WTC11 (cell line): ENCODE measurements at regions not wholly inside any gene's neighbourhood (a gene's known extent, or its start where the extent isn't known, plus 50 kb on each side); places are given as distances from the start of the nearest gene placed in this dataset.

ENCODE experiments used
- ATF2 ChIP-seq: sonication (generic); formaldehyde crosslinking; IDR thresholded peaks from 2 replicates; pipeline ENCODE4 v1.8.1; 2022; ENCODE audit warnings: low read depth, missing genetic modification reagents, borderline replicate concordance
- CREM ChIP-seq: sonication (generic); formaldehyde crosslinking; IDR thresholded peaks from 2 replicates; pipeline ENCODE4 v1.8.1; 2022; ENCODE audit warnings: mild to moderate bottlenecking, missing genetic modification reagents, moderate library complexity
- CTCF ChIP-seq: fragments of 200-600 bp; IDR thresholded peaks from 2 replicates; pipeline ENCODE4 v1.8.0; 2022; ENCODE audit warnings: antibody characterized with exemption
- E2F1 ChIP-seq: sonication (generic); formaldehyde crosslinking; IDR thresholded peaks from 2 replicates; pipeline ENCODE4 v1.8.0; 2022; ENCODE audit warnings: mild to moderate bottlenecking, missing genetic modification reagents
- NR1H2 ChIP-seq: sonication (generic); formaldehyde crosslinking; IDR thresholded peaks from 2 replicates; pipeline ENCODE4 v1.9.0; 2021; ENCODE audit warnings: mild to moderate bottlenecking, moderate library complexity, missing genetic modification reagents
- SMAD4 ChIP-seq: sonication (generic); formaldehyde crosslinking; IDR thresholded peaks from 2 replicates; pipeline ENCODE4 v1.8.0; 2022; ENCODE audit warnings: mild to moderate bottlenecking, missing genetic modification reagents
- ZNF121 ChIP-seq: sonication (generic); formaldehyde crosslinking; IDR thresholded peaks from 2 replicates; pipeline ENCODE4 v1.8.0; 2023; ENCODE audit warnings: missing genetic modification reagents
- TF ChIP-seq, protein P1 (sequence below): sonication (generic); formaldehyde crosslinking; IDR thresholded peaks from 2 replicates; pipeline ENCODE4 v1.8.0; 2023; ENCODE audit warnings: missing genetic modification reagents
- TF ChIP-seq, protein P2 (sequence below): sonication (generic); formaldehyde crosslinking; IDR thresholded peaks from 2 replicates; pipeline ENCODE4 v1.8.0; 2022; ENCODE audit warnings: mild to moderate bottlenecking, missing genetic modification reagents

DNA sequence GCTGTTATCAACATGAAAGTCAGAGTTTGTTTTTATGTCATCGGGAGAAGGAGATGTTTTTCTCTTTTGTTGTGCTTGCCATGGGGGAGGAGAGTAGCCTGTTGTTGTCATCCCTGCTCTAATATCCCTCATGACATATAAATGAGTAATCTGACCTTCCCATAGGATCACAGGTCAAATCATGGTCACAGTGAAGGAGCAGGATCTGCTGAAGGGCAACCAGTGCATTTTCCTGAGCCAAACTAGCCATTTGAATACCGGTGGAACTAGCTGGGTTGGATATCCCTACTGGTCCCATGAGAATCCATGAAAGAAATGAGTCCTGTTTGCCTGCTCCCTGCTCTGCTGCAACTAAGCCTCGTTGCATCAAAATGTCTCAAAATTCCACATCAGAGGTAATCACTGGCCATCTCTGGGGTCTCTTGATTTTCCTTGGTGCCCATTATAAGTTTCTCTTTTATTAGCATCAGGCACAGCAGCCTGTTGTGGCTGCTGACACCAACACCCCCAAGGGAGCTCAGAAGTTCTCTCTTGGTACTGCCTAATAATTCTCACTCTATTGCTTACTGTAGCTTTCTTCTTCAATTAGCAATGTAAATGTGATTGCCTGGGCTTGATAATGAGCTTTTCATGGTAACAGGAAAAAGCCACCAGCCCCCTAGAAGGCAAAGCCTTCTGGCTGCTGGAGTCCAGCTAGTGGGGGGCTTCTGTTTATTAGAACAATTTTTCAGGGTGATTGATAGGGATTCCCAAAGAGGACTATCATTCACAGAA is 211.4 kb upstream of the ERCC4 start:
- TF ChIP-seq CTCF, result no peak
- no peak for TF ChIP-seq ATF2 (CRISPR knock-in tag)
- no peak for TF ChIP-seq NR1H2 (CRISPR knock-in tag)
- TF ChIP-seq, protein P1, sequence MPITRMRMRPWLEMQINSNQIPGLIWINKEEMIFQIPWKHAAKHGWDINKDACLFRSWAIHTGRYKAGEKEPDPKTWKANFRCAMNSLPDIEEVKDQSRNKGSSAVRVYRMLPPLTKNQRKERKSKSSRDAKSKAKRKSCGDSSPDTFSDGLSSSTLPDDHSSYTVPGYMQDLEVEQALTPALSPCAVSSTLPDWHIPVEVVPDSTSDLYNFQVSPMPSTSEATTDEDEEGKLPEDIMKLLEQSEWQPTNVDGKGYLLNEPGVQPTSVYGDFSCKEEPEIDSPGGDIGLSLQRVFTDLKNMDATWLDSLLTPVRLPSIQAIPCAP, result no peak
- no peak for TF ChIP-seq SMAD4 (CRISPR knock-in tag)
- TF ChIP-seq, protein P2, sequence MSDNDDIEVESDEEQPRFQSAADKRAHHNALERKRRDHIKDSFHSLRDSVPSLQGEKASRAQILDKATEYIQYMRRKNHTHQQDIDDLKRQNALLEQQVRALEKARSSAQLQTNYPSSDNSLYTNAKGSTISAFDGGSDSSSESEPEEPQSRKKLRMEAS, result no peak
- TF ChIP-seq CREM (CRISPR knock-in tag), result no peak
- no peak for TF ChIP-seq E2F1 (CRISPR knock-in tag)
- no peak for TF ChIP-seq ZNF121 (CRISPR knock-in tag)
